HL-60 (cell line): ENCODE measurements at regions not wholly inside any gene's neighbourhood (a gene's known extent, or its start where the extent isn't known, plus 50 kb on each side); places are given as distances from the start of the nearest gene placed in this dataset.

Experiments
- DNase-seq, 2 experiments: peaks; one replicate each; pipeline ENCODE4 v3.0.0-alpha.2; 2010 to 2020; ENCODE audit warnings: low read depth in 1 of 2, low spot score in 1 of 2
- H3K27ac ChIP-seq: fragments of 250-450 bp; sonication (Bioruptor Pico); replicated peaks from 2 replicates; pipeline ENCODE4 v1.5.1; 2020; ENCODE audit warnings: mild to moderate bottlenecking, moderate library complexity
- H3K27me3 ChIP-seq: fragments of 250-450 bp; sonication (Bioruptor Pico); 2 replicates; pipeline ENCODE4 v1.5.1; 2021; ENCODE audit warnings: mild to moderate bottlenecking, moderate library complexity; ENCODE audit not compliant: insufficient read depth, poor library complexity, severe bottlenecking
- H3K4me3 ChIP-seq: replicated peaks from 2 replicates; pipeline ENCODE4 v1.5.1; 2011; ENCODE audit warnings: mild to moderate bottlenecking, control low read depth, low read length; ENCODE audit not compliant: insufficient read depth
- GABPA ChIP-seq: IDR thresholded peaks from 2 replicates; pipeline ENCODE4 v1.6.1; 2012; ENCODE audit warnings: low read depth
- POLR2AphosphoS5 ChIP-seq: IDR thresholded peaks from 2 replicates; pipeline ENCODE4 v1.6.1; 2012; ENCODE audit warnings: low read depth
- SPI1 ChIP-seq: IDR thresholded peaks from 2 replicates; pipeline ENCODE4 v1.6.1; 2012; ENCODE audit warnings: low read depth, mild to moderate bottlenecking, borderline replicate concordance
- TF ChIP-seq, protein P1 (sequence below): IDR thresholded peaks from one replicate; pipeline ENCODE4 v1.5.1; 2011; ENCODE audit warnings: low read length, control low read depth, inconsistent platforms; ENCODE audit not compliant: insufficient read depth
- TF ChIP-seq, protein P2 (sequence below): IDR thresholded peaks from 2 replicates; pipeline ENCODE4 v1.6.1; 2012; ENCODE audit warnings: low read depth; ENCODE audit not compliant: insufficient replicate concordance

DNA sequence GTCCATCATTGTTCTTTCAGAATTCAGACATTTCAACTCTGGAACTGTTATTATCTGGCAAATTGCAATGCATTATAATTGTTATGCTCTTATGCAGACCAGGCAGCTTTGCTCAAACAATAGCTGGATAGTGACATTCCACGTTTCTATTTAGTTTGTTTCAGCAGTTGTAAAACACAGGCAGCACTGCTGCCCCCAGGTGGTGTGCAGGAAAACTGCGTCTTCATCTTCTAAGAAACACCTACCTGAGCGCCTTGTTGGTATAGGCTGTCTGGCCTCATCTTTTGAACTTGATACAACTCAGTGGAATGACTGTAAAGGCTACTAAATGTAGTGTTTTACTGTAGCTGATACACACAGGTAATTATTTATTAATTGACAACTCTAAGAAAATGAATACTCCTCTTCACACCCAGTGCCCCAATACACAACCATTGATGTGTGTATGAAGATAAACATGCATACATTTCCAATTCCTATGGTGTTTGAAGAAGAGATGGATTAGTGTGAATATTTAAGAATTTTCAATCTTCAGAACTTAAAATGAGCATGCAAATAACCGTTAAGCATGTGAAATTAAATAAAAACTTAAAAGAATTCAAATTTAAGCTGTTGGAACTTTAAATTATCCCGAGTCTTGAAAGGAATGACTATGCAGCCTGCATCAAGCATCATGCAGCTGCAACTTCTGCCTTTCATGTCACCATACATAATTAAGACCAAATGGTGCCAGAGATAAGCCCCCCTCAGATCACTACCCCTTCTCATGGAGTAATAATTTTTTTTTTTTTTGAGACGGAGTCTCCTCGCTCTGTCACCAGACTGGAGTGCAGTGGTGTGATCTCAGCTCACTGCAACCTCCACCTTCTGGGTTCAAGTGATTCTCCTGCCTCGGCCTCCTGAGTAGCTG lies 85.6 kb downstream of the CD8B2 start:
- TF ChIP-seq, protein P1, sequence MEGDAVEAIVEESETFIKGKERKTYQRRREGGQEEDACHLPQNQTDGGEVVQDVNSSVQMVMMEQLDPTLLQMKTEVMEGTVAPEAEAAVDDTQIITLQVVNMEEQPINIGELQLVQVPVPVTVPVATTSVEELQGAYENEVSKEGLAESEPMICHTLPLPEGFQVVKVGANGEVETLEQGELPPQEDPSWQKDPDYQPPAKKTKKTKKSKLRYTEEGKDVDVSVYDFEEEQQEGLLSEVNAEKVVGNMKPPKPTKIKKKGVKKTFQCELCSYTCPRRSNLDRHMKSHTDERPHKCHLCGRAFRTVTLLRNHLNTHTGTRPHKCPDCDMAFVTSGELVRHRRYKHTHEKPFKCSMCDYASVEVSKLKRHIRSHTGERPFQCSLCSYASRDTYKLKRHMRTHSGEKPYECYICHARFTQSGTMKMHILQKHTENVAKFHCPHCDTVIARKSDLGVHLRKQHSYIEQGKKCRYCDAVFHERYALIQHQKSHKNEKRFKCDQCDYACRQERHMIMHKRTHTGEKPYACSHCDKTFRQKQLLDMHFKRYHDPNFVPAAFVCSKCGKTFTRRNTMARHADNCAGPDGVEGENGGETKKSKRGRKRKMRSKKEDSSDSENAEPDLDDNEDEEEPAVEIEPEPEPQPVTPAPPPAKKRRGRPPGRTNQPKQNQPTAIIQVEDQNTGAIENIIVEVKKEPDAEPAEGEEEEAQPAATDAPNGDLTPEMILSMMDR: no peak
- no peak for TF ChIP-seq GABPA
- TF ChIP-seq, protein P2, sequence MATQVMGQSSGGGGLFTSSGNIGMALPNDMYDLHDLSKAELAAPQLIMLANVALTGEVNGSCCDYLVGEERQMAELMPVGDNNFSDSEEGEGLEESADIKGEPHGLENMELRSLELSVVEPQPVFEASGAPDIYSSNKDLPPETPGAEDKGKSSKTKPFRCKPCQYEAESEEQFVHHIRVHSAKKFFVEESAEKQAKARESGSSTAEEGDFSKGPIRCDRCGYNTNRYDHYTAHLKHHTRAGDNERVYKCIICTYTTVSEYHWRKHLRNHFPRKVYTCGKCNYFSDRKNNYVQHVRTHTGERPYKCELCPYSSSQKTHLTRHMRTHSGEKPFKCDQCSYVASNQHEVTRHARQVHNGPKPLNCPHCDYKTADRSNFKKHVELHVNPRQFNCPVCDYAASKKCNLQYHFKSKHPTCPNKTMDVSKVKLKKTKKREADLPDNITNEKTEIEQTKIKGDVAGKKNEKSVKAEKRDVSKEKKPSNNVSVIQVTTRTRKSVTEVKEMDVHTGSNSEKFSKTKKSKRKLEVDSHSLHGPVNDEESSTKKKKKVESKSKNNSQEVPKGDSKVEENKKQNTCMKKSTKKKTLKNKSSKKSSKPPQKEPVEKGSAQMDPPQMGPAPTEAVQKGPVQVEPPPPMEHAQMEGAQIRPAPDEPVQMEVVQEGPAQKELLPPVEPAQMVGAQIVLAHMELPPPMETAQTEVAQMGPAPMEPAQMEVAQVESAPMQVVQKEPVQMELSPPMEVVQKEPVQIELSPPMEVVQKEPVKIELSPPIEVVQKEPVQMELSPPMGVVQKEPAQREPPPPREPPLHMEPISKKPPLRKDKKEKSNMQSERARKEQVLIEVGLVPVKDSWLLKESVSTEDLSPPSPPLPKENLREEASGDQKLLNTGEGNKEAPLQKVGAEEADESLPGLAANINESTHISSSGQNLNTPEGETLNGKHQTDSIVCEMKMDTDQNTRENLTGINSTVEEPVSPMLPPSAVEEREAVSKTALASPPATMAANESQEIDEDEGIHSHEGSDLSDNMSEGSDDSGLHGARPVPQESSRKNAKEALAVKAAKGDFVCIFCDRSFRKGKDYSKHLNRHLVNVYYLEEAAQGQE: no peak
- no peak for TF ChIP-seq POLR2AphosphoS5
- no peak for TF ChIP-seq SPI1
- Histone ChIP-seq H3K27ac (no peak overlapping the region), H3K4me3 (no peak overlapping the region), H3K27me3 (no peaks in the 10 kb centered on the region)
- DNase-seq: no peak

- H3K27ac ChIP-seq: no peak overlapping the region
- no peak overlapping the region for H3K4me3 ChIP-seq
- DNase-seq: no peak
- TF ChIP-seq POLR2AphosphoS5 (no peak), SPI1 (no peak), GABPA (no peak)
- TF ChIP-seq, protein P1: no peak
- TF ChIP-seq, protein P2: no peak
- no peaks in the 10 kb centered on the region for H3K27me3 ChIP-seq
Measured at GRCh38 chr2:106573773-106574172, 86.6 kb downstream of the CD8B2 start.

DNA sequence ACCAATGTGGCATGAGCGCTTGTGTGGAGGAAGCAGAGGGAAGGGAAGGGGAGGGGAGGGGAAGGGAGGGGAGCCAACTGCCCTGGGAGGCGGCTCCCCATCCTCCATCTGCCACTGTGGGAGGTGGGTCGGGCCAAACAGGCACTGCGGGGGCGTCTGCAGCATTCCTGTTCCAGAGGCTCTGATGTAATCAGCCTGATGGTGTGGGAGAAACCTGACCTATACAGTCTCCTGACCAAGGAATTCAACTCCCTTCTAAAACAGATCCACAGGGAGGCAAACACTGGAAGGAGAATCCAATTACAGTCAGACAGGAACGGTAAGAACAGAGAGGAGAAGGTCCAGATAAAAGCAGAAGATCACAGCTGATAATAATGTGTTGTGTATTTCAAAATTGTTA lies 88.8 kb downstream of the CD8B2 start:
- H3K4me3 ChIP-seq: no peak overlapping the region
- no peaks in the 10 kb centered on the region for H3K27me3 ChIP-seq
- H3K27ac ChIP-seq: no peak overlapping the region
- TF ChIP-seq, protein P1: no peak
- no peak for DNase-seq

DNA sequence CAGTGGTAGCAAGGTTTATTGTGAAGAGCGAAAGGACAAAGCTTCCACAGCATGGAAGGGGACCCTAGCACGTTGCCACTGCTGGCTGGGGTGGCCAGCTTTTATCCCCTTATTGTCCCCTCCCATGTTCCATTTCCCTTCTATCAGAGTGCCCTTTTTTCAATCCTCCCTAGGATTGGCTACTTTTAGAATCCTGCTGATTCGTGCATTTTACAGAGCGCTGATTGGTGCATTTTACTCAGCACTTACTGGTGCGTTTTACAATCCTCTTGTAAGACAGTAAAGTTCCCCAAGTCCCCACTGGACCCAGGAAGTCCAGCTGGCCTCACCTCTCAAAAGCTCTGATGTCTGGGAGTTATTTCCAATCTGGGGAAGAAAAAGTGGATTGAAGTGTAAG lies 90.1 kb downstream of the CD8B2 start:
- Histone ChIP-seq H3K4me3 (no peak overlapping the region), H3K27me3 (peaks cover 10% of the 10 kb centered on the region), H3K27ac (no peak overlapping the region)
- no peak for DNase-seq
- TF ChIP-seq, protein P1: no peak
- no peak for TF ChIP-seq GABPA
- TF ChIP-seq SPI1: no peak
- no peak for TF ChIP-seq POLR2AphosphoS5
- TF ChIP-seq, protein P2: no peak
